ENCODE measurements at regions not wholly inside any gene's neighbourhood (a gene's known extent, or its start where the extent isn't known, plus 50 kb on each side); places are given as distances from the start of the nearest gene placed in this dataset.

GRCh38 chr5:141760193-141760592 is 78.2 kb upstream of the ARAP3 start:
- H3K27ac Mint-ChIP-seq = no peak overlapping the region
- H3K4me3 Mint-ChIP-seq = no peak overlapping the region
- DNase-seq (no peak), ATAC-seq (no peak)
- ChIA-PET CTCF (interaction anchor here (1.6 kb wide), 1 partner anchor 120 kb away, joined by 8 read pairs; no protein-coding TSS in a partner anchor), POLR2A (no interaction called here)
- H3K9me3 Mint-ChIP-seq (ENCODE audit: insufficient read depth) = no peaks in the 10 kb centered on the region
- H3K4me1 Mint-ChIP-seq (ENCODE audit: low read depth) = no peaks in the 10 kb centered on the region
- peaks cover 29% of the 10 kb centered on the region for H3K27me3 Mint-ChIP-seq (ENCODE audit: low read depth)
- H3K36me3 Mint-ChIP-seq (ENCODE audit: low read depth) = no peaks in the 10 kb centered on the region

- no peak overlapping the region for H3K4me3 Mint-ChIP-seq
- no peaks in the 10 kb centered on the region for H3K36me3 Mint-ChIP-seq (ENCODE audit: low read depth)
- no peak for ATAC-seq
- ChIA-PET POLR2A (no interaction called here), CTCF (no interaction called here)
- H3K4me1 Mint-ChIP-seq (ENCODE audit: low read depth) = no peaks in the 10 kb centered on the region
- H3K27me3 Mint-ChIP-seq (ENCODE audit: low read depth) = peaks cover 34% of the 10 kb centered on the region
- H3K9me3 Mint-ChIP-seq (ENCODE audit: insufficient read depth) = no peaks in the 10 kb centered on the region
- no peak for DNase-seq
- H3K27ac Mint-ChIP-seq = no peak overlapping the region
Measured at GRCh38 chr5:141758310-141758998, 76.4 kb upstream of the ARAP3 start.

GRCh38 chr5:141757402-141757801 is 75.4 kb upstream of the ARAP3 start:
- CTCF ChIA-PET = no interaction called here
- Mint-ChIP-seq H3K27ac (no peak overlapping the region), H3K27me3 (ENCODE audit: low read depth) (peaks cover 38% of the 10 kb centered on the region), H3K36me3 (ENCODE audit: low read depth) (no peaks in the 10 kb centered on the region), H3K9me3 (ENCODE audit: insufficient read depth) (no peaks in the 10 kb centered on the region), H3K4me3 (no peak overlapping the region), H3K4me1 (ENCODE audit: low read depth) (no peaks in the 10 kb centered on the region)
- no peak for ATAC-seq
- no peak for DNase-seq
- POLR2A ChIA-PET = no interaction called here

- Mint-ChIP-seq H3K9me3 (ENCODE audit: insufficient read depth) (no peaks in the 10 kb centered on the region), H3K27me3 (ENCODE audit: low read depth) (peaks cover 43% of the 10 kb centered on the region), H3K36me3 (ENCODE audit: low read depth) (no peaks in the 10 kb centered on the region), H3K27ac (no peak overlapping the region), H3K4me1 (ENCODE audit: low read depth) (no peaks in the 10 kb centered on the region), H3K4me3 (no peak overlapping the region)
- POLR2A ChIA-PET = no interaction called here
- DNase-seq (no peak), ATAC-seq (no peak)
- CTCF ChIA-PET = no interaction called here
Measured at GRCh38 chr5:141756196-141756595, 74.2 kb upstream of the ARAP3 start.

- Mint-ChIP-seq H3K27ac (no peak overlapping the region), H3K4me3 (no peak overlapping the region), H3K4me1 (ENCODE audit: low read depth) (no peaks in the 10 kb centered on the region), H3K9me3 (ENCODE audit: insufficient read depth) (no peaks in the 10 kb centered on the region), H3K36me3 (ENCODE audit: low read depth) (no peaks in the 10 kb centered on the region), H3K27me3 (ENCODE audit: low read depth) (peaks cover 39% of the 10 kb centered on the region)
- ChIA-PET CTCF (interaction anchor here (1.1 kb wide), 1 partner anchor 10 kb away, joined by 4 read pairs; no protein-coding TSS in a partner anchor), POLR2A (no interaction called here)
- ATAC-seq = no peak
- peak; percentile 58 for DNase-seq
Measured at GRCh38 chr5:141753971-141754713, 72.1 kb upstream of the ARAP3 start.

- Mint-ChIP-seq H3K36me3 (ENCODE audit: low read depth) (no peaks in the 10 kb centered on the region), H3K4me3 (no peak overlapping the region), H3K9me3 (ENCODE audit: insufficient read depth) (no peaks in the 10 kb centered on the region), H3K27ac (no peak overlapping the region), H3K4me1 (ENCODE audit: low read depth) (no peaks in the 10 kb centered on the region), H3K27me3 (ENCODE audit: low read depth) (peaks cover 38% of the 10 kb centered on the region)
- ChIA-PET CTCF (no interaction called here), POLR2A (no interaction called here)
- DNase-seq (no peak), ATAC-seq (no peak)
Measured at GRCh38 chr5:141753143-141753970, 71.3 kb upstream of the ARAP3 start.

- no peak for ATAC-seq
- POLR2A ChIA-PET = interaction anchor here (0.6 kb wide), 1 partner anchor 106 kb away, joined by 3 read pairs; no protein-coding TSS in a partner anchor
- peaks cover 25% of the 10 kb centered on the region for H3K27me3 Mint-ChIP-seq (ENCODE audit: low read depth)
Measured at GRCh38 chr5:141747152-141748141, 65.4 kb upstream of the ARAP3 start.

GRCh38 chr5:141746395-141746794 is 64.4 kb upstream of the ARAP3 start:
- ChIA-PET CTCF (no interaction called here), POLR2A (no interaction called here)
- Mint-ChIP-seq H3K4me1 (ENCODE audit: low read depth) (no peaks in the 10 kb centered on the region), H3K9me3 (ENCODE audit: insufficient read depth) (no peaks in the 10 kb centered on the region), H3K4me3 (no peak overlapping the region), H3K36me3 (ENCODE audit: low read depth) (no peaks in the 10 kb centered on the region), H3K27ac (no peak overlapping the region), H3K27me3 (ENCODE audit: low read depth) (peaks cover 20% of the 10 kb centered on the region)
- DNase-seq (no peak), ATAC-seq (no peak)

More at GRCh38 chr5:141747152-141748141, 65.4 kb upstream of the ARAP3 start:
- no peak overlapping the region for H3K4me3 Mint-ChIP-seq
- no peak for DNase-seq
- no peaks in the 10 kb centered on the region for H3K4me1 Mint-ChIP-seq (ENCODE audit: low read depth)
- no peak overlapping the region for H3K27ac Mint-ChIP-seq
- no peaks in the 10 kb centered on the region for H3K36me3 Mint-ChIP-seq (ENCODE audit: low read depth)
- CTCF ChIA-PET = no interaction called here
- no peaks in the 10 kb centered on the region for H3K9me3 Mint-ChIP-seq (ENCODE audit: insufficient read depth)

GRCh38 chr5:141745390-141745789 is 63.4 kb upstream of the ARAP3 start:
- CTCF ChIA-PET = no interaction called here
- Mint-ChIP-seq H3K27me3 (ENCODE audit: low read depth) (peaks cover 20% of the 10 kb centered on the region), H3K9me3 (ENCODE audit: insufficient read depth) (no peaks in the 10 kb centered on the region)

GRCh38 chr5:141743866-141744272 is 61.8 kb upstream of the ARAP3 start:
- ATAC-seq = no peak
- H3K36me3 Mint-ChIP-seq (ENCODE audit: low read depth) = no peaks in the 10 kb centered on the region
- H3K9me3 Mint-ChIP-seq (ENCODE audit: insufficient read depth) = no peaks in the 10 kb centered on the region
- ChIA-PET CTCF (no interaction called here), POLR2A (no interaction called here)
- no peak overlapping the region for H3K4me3 Mint-ChIP-seq
- DNase-seq = no peak
- no peak overlapping the region for H3K27ac Mint-ChIP-seq
- H3K27me3 Mint-ChIP-seq (ENCODE audit: low read depth) = peaks cover 20% of the 10 kb centered on the region
- no peaks in the 10 kb centered on the region for H3K4me1 Mint-ChIP-seq (ENCODE audit: low read depth)

More at GRCh38 chr5:141745390-141745789, 63.4 kb upstream of the ARAP3 start:
- POLR2A ChIA-PET = no interaction called here
- DNase-seq (no peak), ATAC-seq (no peak)
- Mint-ChIP-seq H3K4me3 (no peak overlapping the region), H3K27ac (no peak overlapping the region), H3K4me1 (ENCODE audit: low read depth) (no peaks in the 10 kb centered on the region), H3K36me3 (ENCODE audit: low read depth) (no peaks in the 10 kb centered on the region)

Data from activated CD8-positive, alpha-beta T cell treated with anti-CD3 and anti-CD28 coated beads, Interleukin-2, amount 10 ng/mL, durations not matched to agents 7 days and 5 days (primary cell).